Right renal cortex interstitium (tissue), 3 donors: ENCODE measurements at regions not wholly inside any gene's neighbourhood (a gene's known extent, or its start where the extent isn't known, plus 50 kb on each side); places are given as distances from the start of the nearest gene placed in this dataset.
"Not testable (repeated sequence)": the region's sequence is repeated elsewhere in the genome, so short reads cannot be mapped to it uniquely, and the experiment has no call there.

Experiments
- DNase-seq, 3 donors: peaks; one replicate each; pipeline ENCODE4 v3.0.0-alpha.2; 2013; ENCODE audit warnings: low read depth in 3 of 3, low spot score in 2 of 3

GRCh38 chr2:71962350-71962749 lies 185.3 kb downstream of the CYP26B1 start:
- DNase-seq: no peak

- DNase-seq: no peak
Observed at GRCh38 chr2:71961289-71962027, 186.2 kb downstream of the CYP26B1 start.

DNA sequence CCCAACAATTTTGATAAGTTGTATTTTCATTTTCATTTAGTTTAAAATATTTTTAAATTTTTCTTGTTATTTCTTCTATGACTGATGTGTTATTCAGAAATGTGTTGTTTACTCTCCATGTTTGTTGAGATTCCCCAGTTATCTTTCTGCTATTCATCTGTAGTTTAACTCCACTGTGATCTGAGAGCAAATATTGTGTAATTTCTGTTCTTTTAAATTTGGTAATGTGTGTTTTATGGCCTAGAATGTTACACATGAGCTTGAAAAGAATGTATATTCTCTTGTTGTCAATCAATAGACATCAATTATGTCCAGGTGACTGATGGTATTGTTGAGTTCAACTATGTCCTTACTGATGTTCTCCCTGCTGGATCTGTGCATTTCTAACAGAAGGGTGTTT lies 188.2 kb downstream of the CYP26B1 start:
- no peak for DNase-seq

DNA sequence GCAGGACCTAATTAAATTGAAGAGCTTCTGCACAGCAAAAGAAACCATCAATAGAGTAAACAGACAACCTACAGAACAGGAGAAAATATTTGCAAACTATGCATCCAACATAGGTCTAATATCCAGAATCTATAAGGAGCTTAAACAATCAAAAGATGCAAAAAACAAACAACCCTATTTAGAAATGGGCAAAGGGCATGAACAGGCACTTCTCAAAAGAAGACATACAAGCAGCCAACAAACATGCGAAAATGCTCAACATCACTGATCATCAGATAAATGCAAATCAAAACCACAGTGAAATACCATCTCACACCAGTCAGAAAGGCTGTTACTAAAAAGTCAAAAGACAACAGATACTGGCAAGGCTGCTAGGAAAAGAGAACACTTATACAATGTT lies 189.2 kb downstream of the CYP26B1 start:
- not testable (repeated sequence) for DNase-seq

- no peak for DNase-seq
Observed at GRCh38 chr2:71952572-71953188, 195.0 kb downstream of the CYP26B1 start.

DNA sequence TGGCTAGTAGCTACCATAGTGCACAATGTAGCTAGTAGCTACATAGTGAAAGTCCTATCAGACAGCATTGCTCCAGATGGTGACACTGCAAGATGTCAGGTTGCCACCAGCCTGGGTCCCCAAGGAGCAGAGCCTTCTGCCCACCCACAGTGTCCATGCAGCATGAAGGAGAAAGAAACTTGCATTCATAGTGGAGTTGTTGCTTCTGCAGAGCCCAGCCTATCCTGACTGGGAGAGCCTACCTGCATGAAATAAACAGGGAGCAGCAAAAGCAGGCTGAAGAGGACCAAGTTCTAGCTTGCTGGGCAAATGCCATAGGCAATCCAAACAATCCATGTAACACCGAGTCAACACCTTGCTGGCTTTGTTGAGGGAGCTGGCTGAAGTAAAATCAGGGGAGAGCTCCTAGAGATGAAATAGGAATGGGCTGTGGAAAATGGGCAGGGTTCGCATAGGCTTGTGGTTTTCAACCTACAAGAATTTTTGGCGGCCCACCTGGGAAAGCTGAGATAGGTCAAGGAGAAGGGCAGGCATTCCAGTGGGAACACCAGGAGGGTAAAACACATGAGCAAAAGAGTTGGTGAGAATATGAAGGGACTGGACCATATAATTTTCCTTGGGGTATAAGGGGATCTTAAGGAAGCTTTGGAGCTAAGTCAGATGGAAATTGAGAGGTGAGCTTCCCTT lies 195.8 kb downstream of the CYP26B1 start:
- DNase-seq: no peak

- no peak for DNase-seq
Observed at GRCh38 chr2:71951083-71951468, 196.6 kb downstream of the CYP26B1 start.

- DNase-seq: no peak
Observed at GRCh38 chr2:71950256-71951082, 197.2 kb downstream of the CYP26B1 start.

DNA sequence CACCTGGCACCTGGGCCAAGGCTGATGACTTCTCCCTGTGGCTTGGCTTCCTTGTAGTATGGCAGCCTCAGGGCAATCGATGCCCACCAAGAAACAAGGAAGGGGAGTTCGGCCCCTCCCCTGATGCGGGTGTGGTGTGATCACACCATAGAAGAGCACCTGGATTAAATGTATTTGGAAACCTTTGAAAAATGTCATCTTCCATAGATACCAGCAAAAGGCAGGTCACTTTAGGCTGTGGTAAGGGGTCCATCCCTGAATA lies 198.2 kb downstream of the CYP26B1 start:
- DNase-seq: no peak

DNA sequence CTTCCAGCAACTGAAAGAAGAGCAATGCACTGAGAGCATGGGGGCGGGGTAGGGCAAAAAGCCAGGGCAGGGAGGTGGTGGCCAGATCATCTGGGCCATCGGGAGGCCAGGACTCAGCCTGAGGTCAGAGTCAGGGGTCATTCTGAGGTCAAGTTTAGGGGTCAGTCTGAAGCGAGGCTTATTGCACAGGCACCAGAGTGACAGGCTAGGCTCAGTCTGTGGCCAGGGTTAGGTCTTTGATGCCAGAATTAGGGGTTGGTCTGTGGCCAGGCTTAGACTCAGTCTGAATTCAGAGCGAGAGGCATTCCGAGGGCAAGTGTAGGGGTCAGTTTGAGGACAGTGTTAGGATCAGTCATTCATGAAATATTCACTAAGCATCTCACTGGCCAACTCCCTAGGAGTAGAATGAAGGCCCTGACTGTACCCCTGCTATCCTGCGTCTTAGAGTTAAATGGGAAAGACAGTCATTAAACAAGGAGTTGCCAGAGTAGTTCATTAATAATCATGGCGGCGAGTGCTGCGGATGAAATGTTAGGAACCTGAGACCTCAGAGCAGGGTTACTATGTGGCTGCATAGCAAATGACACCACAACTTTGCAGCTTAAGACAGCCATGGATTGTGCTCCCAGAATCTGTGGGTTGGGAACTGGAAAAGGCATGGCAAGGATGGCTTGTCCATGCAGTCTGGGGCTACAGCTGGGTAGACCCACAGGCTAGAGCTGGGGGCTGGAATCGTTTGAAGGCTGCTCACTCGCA lies 198.7 kb downstream of the CYP26B1 start:
- DNase-seq: no peak

DNA sequence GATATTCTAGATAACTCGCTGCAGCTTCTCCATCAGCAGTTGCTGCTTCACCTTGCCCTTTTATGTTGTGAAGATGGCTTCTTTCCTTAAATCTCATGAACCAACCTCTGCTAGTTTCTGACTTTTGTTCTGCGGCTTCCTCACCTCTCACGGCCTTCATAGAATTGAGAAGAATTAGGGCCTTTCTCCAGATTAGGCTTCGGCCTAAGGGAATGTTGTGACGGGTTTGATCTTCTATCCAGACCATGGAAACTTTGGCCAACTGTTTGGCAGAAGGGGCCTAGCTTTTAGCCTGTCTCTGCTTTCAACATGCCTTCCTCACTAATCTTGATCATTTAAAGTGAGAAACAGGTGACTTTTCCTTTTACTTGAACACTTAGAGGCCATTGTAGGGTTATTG lies 199.9 kb downstream of the CYP26B1 start:
- DNase-seq: no peak

GRCh38 chr2:71945603-71945959 lies 202.1 kb downstream of the CYP26B1 start:
- DNase-seq: no peak

DNA sequence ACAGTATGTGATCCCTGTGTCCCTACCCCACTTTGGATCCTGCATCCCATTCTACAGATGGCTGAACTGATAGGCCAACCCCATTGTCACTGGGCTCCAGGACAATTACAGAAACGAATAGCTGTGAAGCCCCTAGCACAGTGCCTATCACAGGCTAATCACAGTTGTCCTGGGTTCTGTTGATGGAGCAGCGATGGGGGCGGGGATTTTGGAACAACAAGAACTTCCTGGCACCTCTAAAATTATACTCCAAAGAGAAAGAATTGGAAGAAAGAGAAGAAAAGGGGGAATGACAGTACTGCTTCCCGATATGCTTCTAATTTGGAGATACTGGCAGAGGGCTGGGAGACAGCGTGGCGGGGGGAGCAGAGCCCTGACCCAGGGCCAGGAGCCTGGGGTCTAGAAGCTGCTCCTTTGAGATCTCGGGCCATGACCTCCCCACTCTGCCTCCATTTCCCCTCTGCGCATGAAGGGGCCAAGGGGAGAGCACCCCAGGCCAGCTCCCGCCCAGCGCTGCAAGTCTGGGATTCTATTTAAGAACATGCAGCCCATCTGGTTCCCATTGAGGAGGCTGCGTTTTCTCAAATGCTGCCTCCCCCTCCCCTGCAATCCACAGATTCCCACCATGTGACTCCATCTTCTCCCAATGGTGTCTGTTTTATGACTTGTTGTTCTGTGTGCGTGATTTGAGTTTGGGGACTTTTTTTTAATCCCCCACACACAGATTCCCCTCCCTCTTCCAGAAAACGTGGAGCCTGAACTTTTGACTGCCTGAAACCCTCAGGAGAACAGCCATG lies 202.7 kb downstream of the CYP26B1 start:
- peak in 2 of 3 donors; percentile 42 to 43 for DNase-seq

DNA sequence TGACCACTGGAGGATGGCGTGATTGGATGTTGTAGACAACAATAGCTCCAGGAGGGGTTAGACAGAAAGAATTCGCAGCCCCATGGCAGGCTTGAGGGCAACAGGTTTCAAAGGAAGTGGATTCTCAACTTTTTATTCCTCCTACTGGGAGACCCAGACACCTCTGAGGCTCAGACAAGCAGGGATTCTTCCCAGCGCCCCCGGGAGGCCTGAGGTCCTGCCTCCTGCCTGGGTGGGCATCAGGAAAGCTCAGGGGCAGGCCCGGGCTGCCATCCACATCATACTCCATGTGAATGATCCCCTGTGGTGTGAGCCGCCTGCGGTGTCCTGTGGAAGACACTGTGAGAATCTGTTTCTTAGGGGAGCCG lies 203.5 kb downstream of the CYP26B1 start:
- no peak for DNase-seq

- no peak for DNase-seq
Observed at GRCh38 chr2:71943238-71944182, 204.2 kb downstream of the CYP26B1 start.

DNA sequence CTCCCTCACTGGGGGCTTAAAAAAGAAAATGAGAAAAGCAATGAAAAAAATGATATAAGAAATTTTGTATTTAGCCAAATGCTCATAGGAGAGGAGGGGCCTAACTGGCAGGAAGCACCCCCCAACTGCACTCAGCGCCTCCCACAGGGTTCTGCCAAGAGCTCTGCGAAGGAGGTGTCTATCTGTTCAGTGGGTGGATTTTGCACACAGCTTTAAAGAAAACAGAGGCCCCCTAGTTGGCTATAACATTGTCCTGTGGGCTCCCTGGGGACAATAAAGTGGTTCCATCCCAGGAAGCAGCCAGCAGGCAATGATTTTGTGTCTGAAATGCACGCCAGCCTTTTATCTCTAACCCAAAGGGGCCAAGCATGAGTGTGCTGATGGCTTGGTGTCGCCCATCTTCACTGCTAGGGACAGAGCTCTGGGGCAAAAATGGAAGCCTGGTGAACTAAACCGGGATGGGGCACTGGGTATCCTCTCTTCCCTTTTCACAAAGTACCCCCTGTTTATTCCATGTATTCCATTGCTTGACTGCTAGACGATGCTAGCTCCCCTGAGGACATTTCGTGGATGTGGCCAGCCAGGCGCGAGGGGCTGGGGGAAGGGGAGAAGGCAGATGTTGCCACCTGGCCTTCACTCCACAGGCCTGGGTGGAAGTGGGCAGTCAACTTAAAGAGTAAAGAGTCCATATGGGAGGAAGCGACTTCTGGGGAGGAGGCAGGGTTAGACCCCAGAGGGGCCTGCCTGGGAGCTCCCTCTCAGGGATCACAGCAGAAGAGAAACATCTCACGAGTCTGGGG lies 205.7 kb downstream of the CYP26B1 start:
- no peak for DNase-seq

- no peak for DNase-seq
Observed at GRCh38 chr2:71940695-71941094, 207.0 kb downstream of the CYP26B1 start.
